ENCODE measurements at regions not wholly inside any gene's neighbourhood (a gene's known extent, or its start where the extent isn't known, plus 50 kb on each side); places are given as distances from the start of the nearest gene placed in this dataset.

DNA sequence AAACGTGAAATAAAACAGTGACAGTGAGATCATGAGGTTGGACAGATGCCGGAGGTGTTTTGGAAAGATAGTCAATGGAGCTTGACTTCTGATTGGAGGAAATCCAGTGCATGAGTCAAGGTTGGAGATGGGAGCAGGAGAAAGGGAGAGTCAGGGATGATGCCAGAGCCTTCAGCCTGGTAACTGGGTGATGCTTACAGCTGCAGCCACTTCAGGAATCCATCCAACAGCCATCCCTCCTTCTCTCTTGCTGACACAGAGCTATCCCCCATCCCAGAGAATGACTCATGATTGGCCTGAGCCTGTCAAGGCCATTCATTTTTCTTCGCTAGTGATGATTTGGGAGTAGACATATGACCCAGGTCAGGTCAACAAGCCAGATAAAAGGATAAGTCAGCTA lies 112.8 kb downstream of the SAMD5 start:
- Histone ChIP-seq H3K4me3 (ENCODE audit: low read depth, low read length) (no peak overlapping the region), H3K36me3 (ENCODE audit: control insufficient read depth, insufficient read depth, low read length) (no peaks in the 10 kb centered on the region), H3K27me3 (ENCODE audit: control insufficient read depth, insufficient read depth, low read length) (no peaks in the 10 kb centered on the region)
- no peak for DNase-seq (ENCODE audit: low read depth)
- no peak for FAIRE-seq
- TF ChIP-seq, protein P1, sequence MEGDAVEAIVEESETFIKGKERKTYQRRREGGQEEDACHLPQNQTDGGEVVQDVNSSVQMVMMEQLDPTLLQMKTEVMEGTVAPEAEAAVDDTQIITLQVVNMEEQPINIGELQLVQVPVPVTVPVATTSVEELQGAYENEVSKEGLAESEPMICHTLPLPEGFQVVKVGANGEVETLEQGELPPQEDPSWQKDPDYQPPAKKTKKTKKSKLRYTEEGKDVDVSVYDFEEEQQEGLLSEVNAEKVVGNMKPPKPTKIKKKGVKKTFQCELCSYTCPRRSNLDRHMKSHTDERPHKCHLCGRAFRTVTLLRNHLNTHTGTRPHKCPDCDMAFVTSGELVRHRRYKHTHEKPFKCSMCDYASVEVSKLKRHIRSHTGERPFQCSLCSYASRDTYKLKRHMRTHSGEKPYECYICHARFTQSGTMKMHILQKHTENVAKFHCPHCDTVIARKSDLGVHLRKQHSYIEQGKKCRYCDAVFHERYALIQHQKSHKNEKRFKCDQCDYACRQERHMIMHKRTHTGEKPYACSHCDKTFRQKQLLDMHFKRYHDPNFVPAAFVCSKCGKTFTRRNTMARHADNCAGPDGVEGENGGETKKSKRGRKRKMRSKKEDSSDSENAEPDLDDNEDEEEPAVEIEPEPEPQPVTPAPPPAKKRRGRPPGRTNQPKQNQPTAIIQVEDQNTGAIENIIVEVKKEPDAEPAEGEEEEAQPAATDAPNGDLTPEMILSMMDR (IDR thresholded peaks at IDR 0.05; ENCODE audit: insufficient read depth, low read length, severe bottlenecking), result no peak

DNA sequence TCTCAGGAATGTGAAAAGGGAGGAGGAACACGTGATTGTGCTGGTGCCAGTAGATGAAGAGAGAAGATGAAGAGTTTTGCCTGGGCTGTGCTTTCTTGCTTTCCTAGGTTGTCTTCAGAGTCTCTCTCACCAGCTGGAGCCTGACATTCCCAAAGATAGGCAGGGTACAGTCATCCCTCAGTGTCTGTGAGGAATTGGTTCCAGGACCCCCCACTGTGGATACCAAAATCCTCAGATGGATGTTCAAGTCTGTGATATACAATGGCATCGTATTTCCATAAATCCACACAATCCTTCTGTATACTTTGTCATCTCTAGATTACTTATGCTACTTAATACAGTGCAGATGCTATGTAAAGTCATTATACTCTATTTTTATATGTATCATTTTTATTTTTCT lies 113.5 kb downstream of the SAMD5 start:
- H3K27me3 ChIP-seq (ENCODE audit: control insufficient read depth, insufficient read depth, low read length), result no peaks in the 10 kb centered on the region
- FAIRE-seq, result peak; percentile 84
- no peak for DNase-seq (ENCODE audit: low read depth)
- TF ChIP-seq, protein P1 (IDR thresholded peaks at IDR 0.05; ENCODE audit: insufficient read depth, low read length, severe bottlenecking), result no peak
- no peak overlapping the region for H3K4me3 ChIP-seq (ENCODE audit: low read depth, low read length)
- H3K36me3 ChIP-seq (ENCODE audit: control insufficient read depth, insufficient read depth, low read length), result no peaks in the 10 kb centered on the region

- no peaks in the 10 kb centered on the region for H3K36me3 ChIP-seq (ENCODE audit: control insufficient read depth, insufficient read depth, low read length)
- H3K27me3 ChIP-seq (ENCODE audit: control insufficient read depth, insufficient read depth, low read length), result no peaks in the 10 kb centered on the region
- no peak overlapping the region for H3K4me3 ChIP-seq (ENCODE audit: low read depth, low read length)
- FAIRE-seq (no peak), DNase-seq (ENCODE audit: low read depth) (no peak)
- TF ChIP-seq, protein P1 (IDR thresholded peaks at IDR 0.05; ENCODE audit: insufficient read depth, low read length, severe bottlenecking), result no peak
Measured at GRCh38 chr6:147624946-147625515, 116.5 kb downstream of the SAMD5 start.

- no peaks in the 10 kb centered on the region for H3K27me3 ChIP-seq (ENCODE audit: control insufficient read depth, insufficient read depth, low read length)
- TF ChIP-seq, protein P1 (IDR thresholded peaks at IDR 0.05; ENCODE audit: insufficient read depth, low read length, severe bottlenecking), result no peak
- DNase-seq (ENCODE audit: low read depth), result no peak
- H3K36me3 ChIP-seq (ENCODE audit: control insufficient read depth, insufficient read depth, low read length), result no peaks in the 10 kb centered on the region
- no peak overlapping the region for H3K4me3 ChIP-seq (ENCODE audit: low read depth, low read length)
- FAIRE-seq, result no peak
Measured at GRCh38 chr6:147625946-147626345, 117.5 kb downstream of the SAMD5 start.

- FAIRE-seq, result no peak
- Histone ChIP-seq H3K36me3 (ENCODE audit: control insufficient read depth, insufficient read depth, low read length) (no peaks in the 10 kb centered on the region), H3K27me3 (ENCODE audit: control insufficient read depth, insufficient read depth, low read length) (no peaks in the 10 kb centered on the region), H3K4me3 (ENCODE audit: low read depth, low read length) (no peak overlapping the region)
- TF ChIP-seq, protein P1 (IDR thresholded peaks at IDR 0.05; ENCODE audit: insufficient read depth, low read length, severe bottlenecking), result no peak
- DNase-seq (ENCODE audit: low read depth), result no peak
Measured at GRCh38 chr6:147627411-147627810, 118.9 kb downstream of the SAMD5 start.

DNA sequence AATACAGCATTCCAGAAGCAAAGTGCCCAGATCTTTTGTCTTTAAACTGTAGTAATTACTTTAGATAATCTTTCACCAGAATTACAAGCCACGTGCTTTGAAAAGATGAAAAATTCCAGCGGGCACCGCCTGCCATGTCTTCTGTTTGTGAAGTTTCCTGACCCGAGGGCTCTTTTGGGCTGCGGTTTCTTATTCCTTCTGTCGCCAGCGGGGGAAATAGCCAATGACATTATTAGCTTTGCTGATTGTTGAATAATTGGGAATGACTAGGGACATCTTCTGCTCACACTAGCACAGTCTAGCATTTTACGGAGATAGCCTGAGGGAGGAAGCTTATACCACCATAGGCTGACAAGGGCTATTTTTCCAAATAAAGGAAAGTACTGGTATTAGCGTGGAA lies 124.7 kb downstream of the SAMD5 start:
- FAIRE-seq, result no peak
- no peak overlapping the region for H3K4me3 ChIP-seq (ENCODE audit: low read depth, low read length)
- no peak for DNase-seq (ENCODE audit: low read depth)

More for the DNA sequence above, 124.7 kb downstream of the SAMD5 start:
- no peaks in the 10 kb centered on the region for H3K36me3 ChIP-seq (ENCODE audit: control insufficient read depth, insufficient read depth, low read length)
- TF ChIP-seq, protein P1 (IDR thresholded peaks at IDR 0.05; ENCODE audit: insufficient read depth, low read length, severe bottlenecking), result no peak
- H3K27me3 ChIP-seq (ENCODE audit: control insufficient read depth, insufficient read depth, low read length), result no peaks in the 10 kb centered on the region

Measured in bronchial epithelial cell (primary cell).